Kidney (tissue), 13 donors: ENCODE measurements at regions not wholly inside any gene's neighbourhood (a gene's known extent, or its start where the extent isn't known, plus 50 kb on each side); places are given as distances from the start of the nearest gene placed in this dataset.

ENCODE experiments used
- DNase-seq, 5 donors: peaks; one replicate each; pipeline ENCODE4 v3.0.0-alpha.2; 2013 to 2020
- FAIRE-seq: peaks from 2 replicates; lab custom pipeline; 2012; peaks lifted over from hg19 to GRCh38; lab: Jason Lieb, UNC
- H3K27ac ChIP-seq, 2 donors: one replicate each; pipeline ENCODE4 v1.7.0; 2013; ENCODE audit warnings: low read depth in 2 of 2, low read length in 2 of 2, inconsistent platforms in 1 of 2
- H3K27me3 ChIP-seq: one replicate; pipeline ENCODE4 v1.7.1; 2013; ENCODE audit warnings: low read length, inconsistent platforms; ENCODE audit not compliant: control insufficient read depth, insufficient read depth
- H3K36me3 ChIP-seq, 3 donors: one replicate each; pipeline versions ENCODE4 v1.7.0 to v1.7.1; 2013; ENCODE audit warnings: low read length in 3 of 3, control low read depth in 1 of 3, inconsistent platforms in 1 of 3; ENCODE audit not compliant: insufficient read depth in 3 of 3, control insufficient read depth in 2 of 3
- H3K4me1 ChIP-seq, 3 donors: one replicate each; pipeline versions ENCODE4 v1.7.0 to v1.7.1; 2013; ENCODE audit warnings: low read length in 3 of 3, inconsistent platforms in 1 of 3, low read depth in 1 of 3; ENCODE audit not compliant: control insufficient read depth in 2 of 3, insufficient read depth in 2 of 3
- H3K4me3 ChIP-seq, 3 donors: one replicate each; pipeline versions ENCODE4 v1.7.0 to v1.8.1; 2013; ENCODE audit warnings: low read length in 3 of 3, control low read depth in 1 of 3, inconsistent platforms in 1 of 3
- H3K9ac ChIP-seq, 3 donors: one replicate each; pipeline versions ENCODE4 v1.7.0 to v1.7.1; 2013; ENCODE audit warnings: low read length in 3 of 3, control low read depth in 1 of 3, inconsistent platforms in 1 of 3
- H3K9me3 ChIP-seq, 3 donors: one replicate each; pipeline versions ENCODE4 v1.7.0 to v1.7.1; 2013; ENCODE audit warnings: low read length in 3 of 3, control low read depth in 1 of 3, inconsistent platforms in 1 of 3; ENCODE audit not compliant: control insufficient read depth in 2 of 3, insufficient read depth in 1 of 3
- intact Hi-C: fragments of 100-400 bp; cut with DNase I; formaldehyde crosslinking; loops from one replicate; pipeline ENCODE4 v1.11.1; 2022
- TF ChIP-seq, protein P1 (sequence below): IDR thresholded peaks from 3 replicates; pipeline ENCODE4 v1.5.1; 2012; ENCODE audit warnings: mild to moderate bottlenecking, moderate library complexity, borderline replicate concordance; ENCODE audit not compliant: insufficient read depth; ENCODE audit errors: extremely low read depth
- donor health status: control.
- donor health status: control.
- donor health status: control.
- donor health status: control.
- donor health status: control.
- donor health status: DM: yes; HTN: yes; CAD: no.
- donor health status: Normal renal cell carcinoma (clear cell type).

DNA sequence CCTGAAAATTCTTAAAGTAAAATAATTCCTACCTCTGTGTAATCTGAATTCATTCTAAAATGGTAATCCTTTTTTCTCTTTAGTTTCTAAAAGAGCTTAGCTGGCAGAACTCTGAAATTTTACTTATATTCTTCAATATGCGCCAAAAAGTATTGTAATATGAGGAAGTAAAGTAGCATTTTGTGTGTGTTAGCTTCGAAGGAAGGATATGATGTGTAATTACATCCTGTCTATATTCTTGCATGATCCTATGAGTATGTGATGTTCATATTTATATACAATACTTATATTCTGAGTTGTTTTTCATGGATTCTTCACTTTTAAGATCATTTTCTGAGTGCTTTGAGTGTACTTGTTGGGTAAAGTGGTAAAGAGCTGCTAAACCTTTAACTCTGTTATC is 402.9 kb upstream of the PKDCC start:
- Histone ChIP-seq H3K27me3 (no peaks in the 10 kb centered on the region), H3K4me1 (no peaks in the 10 kb centered on the region), H3K36me3 (no peaks in the 10 kb centered on the region), H3K27ac (no peak overlapping the region), H3K9ac (no peak overlapping the region), H3K9me3 (no peaks in the 10 kb centered on the region), H3K4me3 (no peak overlapping the region)
- no peak for FAIRE-seq
- TF ChIP-seq, protein P1, sequence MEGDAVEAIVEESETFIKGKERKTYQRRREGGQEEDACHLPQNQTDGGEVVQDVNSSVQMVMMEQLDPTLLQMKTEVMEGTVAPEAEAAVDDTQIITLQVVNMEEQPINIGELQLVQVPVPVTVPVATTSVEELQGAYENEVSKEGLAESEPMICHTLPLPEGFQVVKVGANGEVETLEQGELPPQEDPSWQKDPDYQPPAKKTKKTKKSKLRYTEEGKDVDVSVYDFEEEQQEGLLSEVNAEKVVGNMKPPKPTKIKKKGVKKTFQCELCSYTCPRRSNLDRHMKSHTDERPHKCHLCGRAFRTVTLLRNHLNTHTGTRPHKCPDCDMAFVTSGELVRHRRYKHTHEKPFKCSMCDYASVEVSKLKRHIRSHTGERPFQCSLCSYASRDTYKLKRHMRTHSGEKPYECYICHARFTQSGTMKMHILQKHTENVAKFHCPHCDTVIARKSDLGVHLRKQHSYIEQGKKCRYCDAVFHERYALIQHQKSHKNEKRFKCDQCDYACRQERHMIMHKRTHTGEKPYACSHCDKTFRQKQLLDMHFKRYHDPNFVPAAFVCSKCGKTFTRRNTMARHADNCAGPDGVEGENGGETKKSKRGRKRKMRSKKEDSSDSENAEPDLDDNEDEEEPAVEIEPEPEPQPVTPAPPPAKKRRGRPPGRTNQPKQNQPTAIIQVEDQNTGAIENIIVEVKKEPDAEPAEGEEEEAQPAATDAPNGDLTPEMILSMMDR = no peak
- intact Hi-C loops = no loop called here
- no peak for DNase-seq

- intact Hi-C loops = no loop called here
- Histone ChIP-seq H3K27ac (no peak overlapping the region), H3K4me1 (no peaks in the 10 kb centered on the region), H3K4me3 (no peak overlapping the region), H3K9me3 (no peaks in the 10 kb centered on the region), H3K9ac (no peak overlapping the region), H3K36me3 (no peaks in the 10 kb centered on the region), H3K27me3 (no peaks in the 10 kb centered on the region)
- DNase-seq (no peak), FAIRE-seq (no peak)
- TF ChIP-seq, protein P1 = no peak
Measured at GRCh38 chr2:41647468-41648050, 400.3 kb upstream of the PKDCC start.

- no peaks in the 10 kb centered on the region for H3K27me3 ChIP-seq
- H3K4me1 ChIP-seq = no peaks in the 10 kb centered on the region
- no peak overlapping the region for H3K27ac ChIP-seq
- no peak overlapping the region for H3K4me3 ChIP-seq
- FAIRE-seq (no peak), DNase-seq (no peak)
- intact Hi-C loops = no loop called here
- H3K36me3 ChIP-seq = no peaks in the 10 kb centered on the region
- no peak overlapping the region for H3K9ac ChIP-seq
- H3K9me3 ChIP-seq = no peaks in the 10 kb centered on the region
- TF ChIP-seq, protein P1 = no peak
Measured at GRCh38 chr2:41657226-41657625, 390.6 kb upstream of the PKDCC start.

DNA sequence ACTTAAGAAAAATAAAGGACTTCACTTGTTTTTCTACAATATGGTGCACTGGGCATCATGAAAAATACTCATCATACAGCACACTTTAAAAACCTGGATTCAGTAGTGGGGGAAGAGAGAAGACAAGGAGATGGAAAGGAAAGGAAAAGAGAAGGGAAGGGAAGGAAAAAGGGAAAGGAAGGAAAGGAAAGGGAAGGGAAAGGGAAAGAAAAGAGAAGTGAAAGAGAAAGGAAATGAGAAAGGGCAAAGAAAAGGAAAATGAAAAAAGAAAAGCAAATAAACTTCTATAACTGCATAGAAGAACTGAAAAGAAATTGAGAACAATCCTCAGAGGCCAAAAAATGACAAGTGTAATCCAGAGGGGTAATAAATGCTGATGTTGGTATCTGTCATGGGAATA is 388.1 kb upstream of the PKDCC start:
- H3K27me3 ChIP-seq = no peaks in the 10 kb centered on the region
- FAIRE-seq = no peak
- H3K4me3 ChIP-seq = no peak overlapping the region

More for the DNA sequence above, 388.1 kb upstream of the PKDCC start:
- H3K9ac ChIP-seq = no peak overlapping the region
- no peak for DNase-seq
- H3K9me3 ChIP-seq = no peaks in the 10 kb centered on the region
- H3K4me1 ChIP-seq = no peaks in the 10 kb centered on the region
- TF ChIP-seq, protein P1 = no peak
- intact Hi-C loops = no loop called here
- H3K36me3 ChIP-seq = no peaks in the 10 kb centered on the region
- H3K27ac ChIP-seq = no peak overlapping the region
